LNCAP (cell line): ENCODE measurements at regions not wholly inside any gene's neighbourhood (a gene's known extent, or its start where the extent isn't known, plus 50 kb on each side); places are given as distances from the start of the nearest gene placed in this dataset.

ENCODE experiments used
- TF ChIP-seq, protein P1 (sequence below): fragments of 450-650 bp; IDR thresholded peaks from 2 replicates; pipeline ENCODE4 v1.5.1; 2017; ENCODE audit warnings: mild to moderate bottlenecking

GRCh38 chr6:74570044-74570443 lies 635.8 kb downstream of the COL12A1 start:
- TF ChIP-seq, protein P1, sequence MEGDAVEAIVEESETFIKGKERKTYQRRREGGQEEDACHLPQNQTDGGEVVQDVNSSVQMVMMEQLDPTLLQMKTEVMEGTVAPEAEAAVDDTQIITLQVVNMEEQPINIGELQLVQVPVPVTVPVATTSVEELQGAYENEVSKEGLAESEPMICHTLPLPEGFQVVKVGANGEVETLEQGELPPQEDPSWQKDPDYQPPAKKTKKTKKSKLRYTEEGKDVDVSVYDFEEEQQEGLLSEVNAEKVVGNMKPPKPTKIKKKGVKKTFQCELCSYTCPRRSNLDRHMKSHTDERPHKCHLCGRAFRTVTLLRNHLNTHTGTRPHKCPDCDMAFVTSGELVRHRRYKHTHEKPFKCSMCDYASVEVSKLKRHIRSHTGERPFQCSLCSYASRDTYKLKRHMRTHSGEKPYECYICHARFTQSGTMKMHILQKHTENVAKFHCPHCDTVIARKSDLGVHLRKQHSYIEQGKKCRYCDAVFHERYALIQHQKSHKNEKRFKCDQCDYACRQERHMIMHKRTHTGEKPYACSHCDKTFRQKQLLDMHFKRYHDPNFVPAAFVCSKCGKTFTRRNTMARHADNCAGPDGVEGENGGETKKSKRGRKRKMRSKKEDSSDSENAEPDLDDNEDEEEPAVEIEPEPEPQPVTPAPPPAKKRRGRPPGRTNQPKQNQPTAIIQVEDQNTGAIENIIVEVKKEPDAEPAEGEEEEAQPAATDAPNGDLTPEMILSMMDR = no peak

DNA sequence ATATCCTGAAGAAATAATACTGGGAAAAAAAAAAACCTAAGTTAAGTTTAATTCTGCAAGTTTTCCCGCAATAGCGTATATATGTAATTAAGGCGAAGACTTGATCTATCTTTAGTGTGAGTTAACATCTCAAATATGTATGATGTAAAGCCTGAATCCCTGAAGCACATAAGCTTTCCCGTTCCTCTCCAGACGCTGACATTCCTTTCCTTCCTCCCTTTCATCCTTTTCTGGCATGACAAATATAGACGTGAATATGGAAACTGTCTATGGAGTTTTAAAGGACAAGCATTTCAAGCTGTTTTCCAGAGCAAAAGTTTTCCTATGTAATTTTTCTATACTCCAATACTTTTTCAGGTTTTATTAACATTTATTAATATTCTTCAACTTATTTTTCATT lies 637.0 kb downstream of the COL12A1 start:
- TF ChIP-seq, protein P1 = no peak

DNA sequence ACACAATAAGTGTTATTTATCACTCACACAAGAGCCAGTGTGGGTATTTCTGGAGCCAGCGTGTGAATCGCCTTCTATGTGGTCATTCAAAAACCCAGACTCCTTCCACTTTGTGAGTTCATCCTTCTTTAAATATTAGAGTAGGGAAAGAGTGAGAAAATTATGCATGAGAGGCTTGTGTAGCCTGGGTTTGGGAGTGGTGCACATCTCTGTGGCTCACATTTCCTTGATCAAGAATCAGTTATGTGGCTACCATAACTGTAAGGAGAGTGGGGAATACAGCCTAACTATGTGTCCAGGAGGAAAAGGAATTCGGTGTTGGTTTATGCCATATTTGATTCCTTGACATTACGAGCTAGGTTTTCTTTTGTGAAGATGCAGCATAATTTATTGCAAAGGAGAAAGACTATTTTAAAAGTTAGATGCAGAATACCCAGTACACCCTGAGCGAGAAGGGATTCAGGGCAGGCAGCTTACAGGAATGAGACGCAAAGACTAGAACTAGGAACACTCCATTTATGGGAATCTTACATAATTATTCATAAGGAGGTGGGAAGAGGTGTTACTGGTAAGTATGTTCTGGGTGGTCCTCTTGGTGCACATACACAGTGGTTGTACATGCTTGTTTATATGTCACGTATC lies 638.5 kb downstream of the COL12A1 start:
- TF ChIP-seq, protein P1 = no peak

DNA sequence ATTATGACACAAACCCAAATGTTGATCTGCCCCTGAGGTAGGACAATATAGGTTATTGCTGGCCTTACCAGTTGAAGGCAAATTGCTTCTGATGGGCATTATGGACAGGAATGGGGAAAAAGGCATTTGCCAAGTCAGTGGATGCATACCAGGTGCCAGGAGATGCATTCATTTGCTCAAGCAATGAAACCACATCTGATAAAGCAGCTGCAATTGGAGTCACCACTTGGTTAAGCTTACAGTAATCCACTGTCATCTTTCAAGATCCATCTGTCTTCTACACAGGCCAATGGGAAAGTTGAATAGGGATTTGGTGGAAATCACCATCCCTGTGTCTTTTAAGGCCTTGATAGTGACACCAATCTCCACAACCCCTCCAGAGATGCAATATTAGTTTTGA lies 648.6 kb downstream of the COL12A1 start:
- TF ChIP-seq, protein P1 = no peak

- TF ChIP-seq, protein P1 = no peak
Measured at GRCh38 chr6:74554041-74554440, 651.8 kb downstream of the COL12A1 start.

DNA sequence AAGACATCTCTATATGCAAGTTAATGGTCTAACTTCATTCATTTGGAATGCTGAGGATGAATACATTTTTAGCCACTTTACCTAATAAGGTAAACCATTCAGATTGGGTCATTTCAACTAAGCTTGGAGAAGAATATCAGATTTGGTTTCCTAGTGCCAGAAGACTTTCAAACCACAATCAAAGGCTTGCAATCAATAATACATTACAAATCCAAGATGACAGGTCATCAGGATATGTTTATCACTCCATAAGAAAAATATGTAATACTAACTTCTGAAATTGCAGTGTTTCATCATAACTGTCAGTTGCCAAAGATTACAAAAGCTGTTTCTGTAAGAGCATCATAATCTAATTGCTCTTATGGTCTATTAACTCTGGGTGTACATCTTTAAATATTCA lies 654.0 kb downstream of the COL12A1 start:
- TF ChIP-seq, protein P1 = no peak

GRCh38 chr6:74550821-74551220 lies 655.0 kb downstream of the COL12A1 start:
- TF ChIP-seq, protein P1 = no peak

- TF ChIP-seq, protein P1 = no peak
Measured at GRCh38 chr6:74549746-74550145, 656.1 kb downstream of the COL12A1 start.
